ENCODE measurements at regions not wholly inside any gene's neighbourhood (a gene's known extent, or its start where the extent isn't known, plus 50 kb on each side); places are given as distances from the start of the nearest gene placed in this dataset.
"Not testable (repeated sequence)": the region's sequence is repeated elsewhere in the genome, so short reads cannot be mapped to it uniquely, and the experiment has no call there.

DNA sequence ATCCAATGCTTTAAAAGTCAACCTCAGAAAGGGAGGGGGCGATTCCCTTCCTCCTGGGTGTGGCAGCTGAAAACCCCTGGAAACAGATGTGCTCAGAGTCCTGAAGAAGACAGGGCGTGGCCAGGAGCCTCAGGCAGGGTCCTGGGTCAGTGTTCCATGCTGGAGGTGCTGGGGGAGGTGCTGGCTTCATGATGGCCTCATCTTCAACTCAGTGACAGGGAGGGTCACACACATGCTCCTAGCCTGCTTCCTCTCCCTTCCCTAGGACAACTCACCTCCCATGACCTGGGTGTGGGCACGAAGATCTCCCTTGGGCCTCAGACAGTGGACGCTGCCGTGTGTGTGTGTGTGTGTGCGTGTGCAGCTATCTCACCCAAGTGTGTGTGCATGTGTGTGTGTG is 245.6 kb upstream of the B3GAT1 start:
- DNase-seq: no peak

DNA sequence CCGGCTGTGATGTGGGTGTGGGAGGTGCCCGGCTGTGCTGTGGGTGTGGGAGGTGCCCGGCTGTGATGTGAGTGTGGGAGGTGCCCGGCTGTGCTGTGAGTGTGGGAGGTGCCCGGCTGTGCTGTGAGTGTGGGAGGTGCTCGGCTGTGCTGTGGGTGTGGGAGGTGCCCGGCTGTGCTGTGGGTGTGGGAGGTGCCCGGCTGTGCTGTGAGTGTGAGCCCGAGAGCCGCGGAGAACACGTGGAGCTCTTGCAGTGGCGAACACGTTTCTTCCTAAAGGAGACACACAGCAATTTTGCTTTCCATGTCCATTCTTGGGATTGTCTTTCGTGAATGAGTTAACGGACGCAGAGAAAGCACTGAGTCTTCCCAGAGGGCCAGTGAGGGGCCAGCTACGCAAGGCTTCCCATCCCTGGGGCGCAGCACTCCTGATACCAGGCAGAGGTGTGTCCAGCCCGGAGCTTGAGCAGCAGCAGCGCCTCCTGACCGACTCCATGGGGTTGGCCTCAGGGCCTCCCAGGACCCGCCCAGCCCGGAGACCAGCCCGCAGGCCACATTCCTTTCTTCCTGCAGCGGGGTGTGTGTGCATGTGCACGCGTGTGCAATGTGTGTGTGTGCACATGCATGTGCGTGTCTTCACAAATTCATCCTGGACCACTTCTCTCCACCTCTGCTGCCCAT is 245.0 kb upstream of the B3GAT1 start:
- no peak for DNase-seq

- DNase-seq: not testable (repeated sequence)
These were observed 244.2 kb upstream of the B3GAT1 start for GRCh38 chr11:134656086-134656840.

DNA sequence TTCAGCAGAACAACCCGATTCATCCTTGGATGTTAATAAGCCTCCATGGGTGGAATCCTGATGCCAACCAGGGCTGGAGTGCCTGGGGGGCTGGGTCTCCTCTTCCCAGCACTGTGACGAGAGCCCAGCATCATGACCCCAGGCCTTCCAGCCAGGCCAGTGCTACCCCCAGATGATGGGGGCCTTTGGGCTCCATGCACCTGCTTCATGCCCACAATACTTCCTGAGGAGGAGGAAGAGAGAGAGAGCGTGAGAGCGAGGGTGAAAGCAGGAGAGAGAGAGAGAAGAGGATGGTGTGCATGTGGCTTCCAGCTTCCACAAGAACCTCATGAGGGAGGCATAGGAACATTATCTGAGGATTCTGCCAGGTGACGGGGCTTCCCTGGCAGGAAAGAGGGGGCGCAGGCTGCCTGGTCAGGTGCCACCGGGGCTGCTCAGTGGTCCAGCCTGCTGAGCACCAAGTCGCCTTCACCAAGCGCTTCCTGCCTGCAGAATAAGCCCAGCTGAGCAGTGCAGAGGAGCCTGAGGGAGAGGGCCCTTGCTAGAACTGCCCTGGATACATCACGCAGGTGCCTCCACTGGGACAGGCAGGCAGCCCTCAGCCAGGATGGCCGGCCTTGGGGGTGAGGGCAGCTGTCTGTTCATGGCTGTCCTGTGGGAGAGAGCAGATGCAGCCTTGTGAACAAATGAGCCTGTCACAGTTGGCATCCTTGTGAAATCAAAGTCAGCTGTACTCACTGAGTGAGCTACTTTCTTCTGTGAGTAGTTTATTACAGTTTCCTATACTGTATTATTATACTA is 243.3 kb upstream of the B3GAT1 start:
- DNase-seq: no peak

DNA sequence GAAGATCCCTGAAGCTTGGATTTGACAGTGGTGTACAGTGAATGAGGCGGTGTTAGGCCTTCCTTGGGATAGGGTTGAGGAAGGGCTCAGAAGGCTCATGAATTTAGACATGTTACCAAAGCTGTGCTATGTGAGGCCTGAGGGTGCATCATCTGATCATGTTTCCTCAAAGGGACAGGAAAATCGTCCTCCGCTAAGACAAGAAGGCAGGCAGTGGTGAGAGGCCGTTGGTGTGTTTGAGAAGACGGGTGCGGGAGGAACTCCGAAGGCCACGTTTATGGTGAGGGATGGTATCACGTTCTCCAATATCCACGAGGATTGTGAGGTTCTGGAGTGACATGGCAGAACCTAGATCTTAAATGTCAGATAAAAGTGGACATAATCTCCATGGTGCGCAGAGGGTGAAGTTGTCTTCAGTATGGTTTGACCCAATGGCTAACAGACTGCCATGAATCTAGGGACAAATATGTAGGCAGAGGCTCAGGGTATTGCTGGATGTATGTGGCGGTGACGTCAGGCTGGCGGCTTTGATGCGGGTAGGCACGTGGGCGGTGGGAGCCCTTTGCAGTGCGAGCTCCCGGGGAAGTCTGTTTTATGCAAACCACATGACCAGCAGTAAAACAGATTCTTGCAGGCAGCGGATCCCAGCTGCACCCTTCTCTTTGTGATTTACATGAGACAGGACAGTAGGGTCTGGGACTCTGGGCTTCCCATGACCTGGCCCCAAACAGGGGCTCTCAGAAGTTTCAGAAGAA is 242.3 kb upstream of the B3GAT1 start:
- no peak for DNase-seq

DNA sequence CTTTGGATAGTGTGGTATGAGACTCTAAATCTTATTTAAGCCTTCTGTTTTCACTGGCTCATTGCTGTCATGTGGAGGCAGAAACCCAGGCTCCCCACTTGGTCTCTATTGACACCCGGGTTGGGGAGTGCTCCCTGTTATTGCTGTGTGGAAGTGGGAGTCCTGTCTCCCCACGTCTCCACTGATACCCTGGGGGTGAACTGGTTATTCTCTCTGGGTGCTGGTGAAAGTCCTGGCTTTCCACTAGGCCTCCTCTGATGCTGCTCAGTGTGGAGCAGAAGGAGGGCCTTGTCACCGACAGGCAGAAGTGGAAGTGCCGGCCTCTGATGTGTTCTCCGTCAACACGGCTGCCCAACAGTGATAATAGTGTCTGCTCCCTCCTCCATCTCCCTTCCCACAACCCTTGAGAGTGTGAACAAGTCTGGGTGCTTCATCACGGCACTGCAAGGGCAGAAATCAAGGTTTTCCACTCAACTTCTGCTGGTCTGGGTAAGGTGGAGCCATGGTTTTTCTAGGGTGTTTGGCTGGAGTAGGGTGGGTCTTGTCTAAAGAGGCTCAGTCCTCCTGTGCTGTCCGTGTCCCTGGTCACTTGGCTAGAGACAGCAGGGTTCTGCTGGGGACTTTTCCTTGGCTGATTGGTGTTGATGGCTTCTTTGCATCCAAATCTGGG is 240.7 kb upstream of the B3GAT1 start:
- DNase-seq: no peak

DNA sequence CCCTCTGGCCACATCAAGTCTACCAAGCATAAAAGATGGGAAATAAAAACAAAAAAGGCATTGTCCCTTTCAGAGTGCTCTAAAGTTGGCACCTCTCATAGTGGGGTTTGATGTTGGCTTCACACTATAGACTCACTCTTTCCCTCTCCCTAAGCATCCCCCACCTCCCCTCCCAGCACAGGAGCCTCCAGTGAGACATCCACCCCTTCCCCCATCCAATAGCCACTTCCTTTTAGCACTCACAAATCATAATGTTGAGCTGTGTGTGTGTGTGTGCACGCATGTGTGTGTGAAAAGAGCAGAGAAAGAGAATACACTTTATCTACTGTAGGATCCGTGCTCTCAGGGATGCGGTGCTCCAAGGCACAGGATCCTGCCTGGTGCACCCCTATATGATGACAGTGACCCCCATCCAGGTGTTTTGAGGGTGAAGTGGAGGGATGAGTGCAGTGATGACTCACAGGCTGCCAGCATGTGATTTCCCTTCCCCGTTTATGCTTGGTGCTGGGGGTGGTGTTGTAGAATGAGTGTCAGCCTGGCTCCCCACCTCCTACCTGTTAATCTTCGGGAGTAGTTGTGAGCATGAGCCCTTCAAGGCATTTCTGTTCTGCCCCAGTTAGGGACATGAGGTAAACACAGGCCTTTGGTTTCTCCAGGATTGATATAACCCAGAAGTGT is 235.2 kb upstream of the B3GAT1 start:
- DNase-seq: no peak

DNA sequence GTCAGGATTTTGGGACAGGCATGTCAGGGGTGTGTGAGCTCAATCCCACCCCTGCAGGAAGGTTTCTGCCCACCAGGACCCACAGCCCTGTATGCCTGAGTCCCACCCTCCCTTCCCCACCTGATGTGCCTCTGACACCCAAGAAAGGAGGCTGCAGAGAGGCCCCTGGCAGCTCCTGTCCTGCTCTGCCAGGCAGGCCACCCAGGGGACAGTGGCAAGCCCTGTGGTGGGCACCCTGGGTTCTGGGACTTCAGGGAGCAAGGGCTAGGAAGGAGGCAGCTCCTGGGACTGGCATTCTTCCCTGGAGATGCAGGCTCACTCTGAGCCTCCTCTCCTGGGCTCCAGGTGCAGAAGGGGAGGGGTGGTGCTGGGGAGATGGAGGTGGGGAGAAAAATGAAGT is 234.5 kb upstream of the B3GAT1 start:
- no peak for DNase-seq

GRCh38 chr11:134645576-134645975 is 233.5 kb upstream of the B3GAT1 start:
- DNase-seq: no peak

- DNase-seq: peak; percentile 62
These were observed 232.7 kb upstream of the B3GAT1 start for GRCh38 chr11:134644476-134645456.

DNA sequence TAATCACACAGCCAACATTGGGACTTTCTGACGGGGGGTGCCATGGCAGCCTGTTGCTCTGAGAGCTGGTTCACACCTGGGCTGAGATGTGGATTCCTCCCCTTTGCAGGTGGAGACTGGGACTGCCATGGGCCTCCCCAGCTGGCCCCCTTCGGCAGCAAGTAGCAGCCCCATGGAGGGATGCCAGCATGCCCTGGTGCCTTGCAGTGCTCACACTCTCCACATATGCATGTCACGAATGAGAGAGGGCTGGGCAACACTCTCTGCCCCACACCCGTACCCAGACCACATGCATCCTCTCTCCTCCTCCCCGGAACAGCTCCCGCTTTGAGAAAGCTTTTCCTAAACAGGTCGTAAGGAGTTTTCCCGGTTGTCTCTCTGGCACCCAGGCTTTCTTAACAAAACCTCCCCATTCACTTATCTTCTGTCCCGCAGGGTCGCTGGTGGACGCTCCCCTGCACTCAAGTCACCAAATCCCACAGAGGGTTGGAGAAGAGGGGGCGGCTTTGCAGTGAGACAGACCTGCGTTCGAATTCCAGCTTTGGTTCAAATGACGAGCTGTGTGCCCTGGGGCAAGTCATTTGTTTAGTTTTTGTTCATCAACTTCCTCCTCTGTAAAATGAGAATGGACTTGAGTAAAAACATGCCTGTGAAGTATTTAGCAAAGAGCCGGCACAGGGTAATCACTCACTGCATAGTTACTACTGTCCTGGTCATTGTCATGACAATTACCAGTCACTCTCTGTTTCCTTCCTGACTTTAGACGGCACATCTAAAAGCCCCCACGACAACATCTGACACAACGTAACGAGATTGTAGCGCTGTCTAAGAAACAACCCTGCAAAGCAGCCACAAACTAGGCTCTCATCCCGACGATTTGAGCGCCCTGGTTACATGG is 231.3 kb upstream of the B3GAT1 start:
- DNase-seq: no peak

GRCh38 chr11:134642206-134642605 is 230.2 kb upstream of the B3GAT1 start:
- DNase-seq: no peak

GRCh38 chr11:134640971-134641968 is 229.2 kb upstream of the B3GAT1 start:
- DNase-seq: no peak

DNA sequence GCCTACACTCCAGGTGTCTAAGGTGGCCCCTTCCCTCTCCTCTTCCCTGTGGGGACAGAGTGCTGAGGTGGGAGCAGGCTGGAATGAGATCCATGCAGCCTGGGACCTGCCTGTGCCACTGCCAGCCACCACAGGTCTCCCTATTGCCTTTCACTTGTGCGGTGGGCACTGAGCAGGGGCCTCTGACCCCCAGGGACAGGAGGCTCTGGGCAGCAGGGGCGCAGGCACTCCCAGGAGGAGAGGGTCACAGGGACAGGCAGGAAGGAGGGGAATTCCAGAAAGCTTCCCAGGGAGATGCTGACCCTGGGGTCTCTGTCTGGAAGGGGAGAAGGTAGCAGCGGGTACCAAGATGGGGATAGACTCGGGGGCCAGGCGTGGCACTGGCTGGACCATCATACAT is 228.5 kb upstream of the B3GAT1 start:
- no peak for DNase-seq

DNA sequence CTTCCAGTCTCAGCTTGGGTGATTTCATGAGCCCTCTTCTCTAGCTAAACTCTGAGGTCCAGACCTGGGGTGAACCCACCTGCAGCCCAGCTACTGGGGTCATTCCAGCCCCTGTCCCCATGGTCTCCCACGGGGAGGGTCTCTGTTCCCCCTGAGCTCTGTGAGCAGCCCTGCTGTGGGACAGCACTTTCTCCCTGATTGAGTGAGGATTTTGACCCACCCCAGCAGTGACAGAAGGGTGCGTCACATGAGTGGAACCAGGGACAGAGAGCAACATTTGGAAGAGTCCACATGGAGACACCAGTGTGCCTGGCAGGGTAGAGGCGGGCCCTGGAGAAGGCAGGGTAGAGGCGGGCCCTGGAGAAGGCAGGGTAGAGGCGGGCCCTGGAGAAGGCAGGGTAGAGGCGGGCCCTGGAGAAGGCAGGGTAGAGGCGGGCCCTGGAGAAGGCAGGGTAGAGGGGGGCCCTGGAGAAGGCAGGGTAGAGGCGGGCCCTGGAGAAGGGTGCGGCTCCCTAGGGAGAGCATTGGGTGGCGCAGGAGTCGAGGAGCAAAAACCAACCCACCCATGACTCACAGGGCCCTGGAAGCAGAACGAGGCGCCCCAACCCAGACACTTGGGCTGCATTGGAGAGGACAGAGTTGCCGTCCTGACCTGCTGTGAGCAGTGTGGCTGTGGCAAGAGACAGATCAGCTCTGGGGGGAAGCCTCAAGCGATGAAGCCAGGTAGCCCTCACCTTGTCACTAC is 227.7 kb upstream of the B3GAT1 start:
- DNase-seq: no peak

- DNase-seq: peak; percentile 35
These were observed 226.9 kb upstream of the B3GAT1 start for GRCh38 chr11:134638796-134639430.

Data from NCI-H524 treated with DMSO at 0.1 percent for 48 hours (cell line).